HFFc6 (cell line): ENCODE measurements at regions not wholly inside any gene's neighbourhood (a gene's known extent, or its start where the extent isn't known, plus 50 kb on each side); places are given as distances from the start of the nearest gene placed in this dataset.
"Not testable (repeated sequence)": the region's sequence is repeated elsewhere in the genome, so short reads cannot be mapped to it uniquely, and the experiment has no call there.

ENCODE experiments used
- DNase-seq: peaks from one replicate; pipeline ENCODE4 v3.0.0-alpha.2; 2018
- H3K27ac Mint-ChIP-seq: 2 replicates; pipeline ENCODE4 v1.8.0; 2020; ENCODE audit warnings: mild to moderate bottlenecking, mixed read lengths
- H3K27me3 Mint-ChIP-seq: 2 replicates; pipeline ENCODE4 v1.8.0; 2021; ENCODE audit warnings: mild to moderate bottlenecking, moderate library complexity, mixed read lengths; ENCODE audit not compliant: insufficient read depth
- H3K36me3 Mint-ChIP-seq: 2 replicates; pipeline ENCODE4 v1.8.0; 2021; ENCODE audit warnings: low read depth, mixed read lengths
- H3K4me1 Mint-ChIP-seq: 2 replicates; pipeline ENCODE4 v1.8.0; 2020; ENCODE audit warnings: low read depth, mixed read lengths
- H3K4me3 Mint-ChIP-seq: 2 replicates; pipeline ENCODE4 v1.8.0; 2020; ENCODE audit warnings: mild to moderate bottlenecking, moderate library complexity, mixed read lengths
- H3K9me3 Mint-ChIP-seq: 2 replicates; pipeline ENCODE4 v1.8.0; 2020; ENCODE audit warnings: mild to moderate bottlenecking, mixed read lengths
- TF ChIP-seq, protein P1 (sequence below): fragments of 200-600 bp; sonication (generic); IDR thresholded peaks from 2 replicates; pipeline ENCODE4 v1.5.0; 2021; ENCODE audit warnings: antibody characterized with exemption, mild to moderate bottlenecking

DNA sequence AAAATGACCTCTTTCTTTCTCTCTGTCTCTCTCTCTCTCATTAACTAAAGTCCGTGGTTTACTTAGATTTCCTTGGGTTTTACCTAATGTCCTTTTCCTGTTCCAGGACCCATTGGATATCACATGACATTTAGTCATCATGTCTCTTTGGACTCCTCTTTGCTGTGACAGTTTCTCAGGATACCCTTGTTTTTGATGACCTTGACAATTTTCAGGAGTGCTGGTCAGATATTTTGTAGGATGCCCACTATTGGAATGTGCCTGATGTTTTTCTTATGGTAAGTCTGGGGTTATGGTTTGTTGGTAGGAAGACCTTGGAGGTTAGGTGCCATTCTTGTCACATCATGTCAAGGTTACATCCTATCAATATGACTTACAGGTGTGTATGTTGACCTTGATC is 199.2 kb upstream of the HTR1E start:
- no peak overlapping the region for H3K4me3 Mint-ChIP-seq
- H3K27ac Mint-ChIP-seq: no peak overlapping the region
- H3K27me3 Mint-ChIP-seq: no peaks in the 10 kb centered on the region
- peaks cover 31% of the 10 kb centered on the region for H3K9me3 Mint-ChIP-seq
- TF ChIP-seq, protein P1, sequence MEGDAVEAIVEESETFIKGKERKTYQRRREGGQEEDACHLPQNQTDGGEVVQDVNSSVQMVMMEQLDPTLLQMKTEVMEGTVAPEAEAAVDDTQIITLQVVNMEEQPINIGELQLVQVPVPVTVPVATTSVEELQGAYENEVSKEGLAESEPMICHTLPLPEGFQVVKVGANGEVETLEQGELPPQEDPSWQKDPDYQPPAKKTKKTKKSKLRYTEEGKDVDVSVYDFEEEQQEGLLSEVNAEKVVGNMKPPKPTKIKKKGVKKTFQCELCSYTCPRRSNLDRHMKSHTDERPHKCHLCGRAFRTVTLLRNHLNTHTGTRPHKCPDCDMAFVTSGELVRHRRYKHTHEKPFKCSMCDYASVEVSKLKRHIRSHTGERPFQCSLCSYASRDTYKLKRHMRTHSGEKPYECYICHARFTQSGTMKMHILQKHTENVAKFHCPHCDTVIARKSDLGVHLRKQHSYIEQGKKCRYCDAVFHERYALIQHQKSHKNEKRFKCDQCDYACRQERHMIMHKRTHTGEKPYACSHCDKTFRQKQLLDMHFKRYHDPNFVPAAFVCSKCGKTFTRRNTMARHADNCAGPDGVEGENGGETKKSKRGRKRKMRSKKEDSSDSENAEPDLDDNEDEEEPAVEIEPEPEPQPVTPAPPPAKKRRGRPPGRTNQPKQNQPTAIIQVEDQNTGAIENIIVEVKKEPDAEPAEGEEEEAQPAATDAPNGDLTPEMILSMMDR: no peak
- no peaks in the 10 kb centered on the region for H3K36me3 Mint-ChIP-seq
- H3K4me1 Mint-ChIP-seq: no peaks in the 10 kb centered on the region
- DNase-seq: no peak

DNA sequence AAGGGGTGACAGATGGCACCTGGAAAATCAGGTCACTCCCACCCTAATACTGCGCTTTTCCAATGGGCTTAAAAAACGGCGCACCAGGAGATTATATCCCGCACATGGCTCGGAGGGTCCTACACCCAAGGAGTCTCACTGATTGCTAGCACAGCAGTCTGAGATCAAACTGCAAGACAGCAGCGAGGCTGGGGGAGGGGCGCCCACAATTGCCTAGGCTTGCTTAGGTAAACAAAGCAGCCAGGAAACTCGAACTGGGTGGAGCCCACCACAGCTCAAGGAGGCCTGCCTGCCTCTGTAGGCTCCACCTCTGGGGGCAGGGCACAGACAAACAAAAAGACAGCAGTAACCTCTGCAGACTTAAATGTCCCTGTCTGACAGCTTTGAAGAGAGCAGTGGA is 205.7 kb upstream of the HTR1E start:
- H3K27me3 Mint-ChIP-seq, H3K4me1 Mint-ChIP-seq, H3K4me3 Mint-ChIP-seq, H3K36me3 Mint-ChIP-seq, H3K27ac Mint-ChIP-seq, DNase-seq: not testable (repeated sequence)
- H3K9me3 Mint-ChIP-seq: peaks cover 50% of the 10 kb centered on the region

DNA sequence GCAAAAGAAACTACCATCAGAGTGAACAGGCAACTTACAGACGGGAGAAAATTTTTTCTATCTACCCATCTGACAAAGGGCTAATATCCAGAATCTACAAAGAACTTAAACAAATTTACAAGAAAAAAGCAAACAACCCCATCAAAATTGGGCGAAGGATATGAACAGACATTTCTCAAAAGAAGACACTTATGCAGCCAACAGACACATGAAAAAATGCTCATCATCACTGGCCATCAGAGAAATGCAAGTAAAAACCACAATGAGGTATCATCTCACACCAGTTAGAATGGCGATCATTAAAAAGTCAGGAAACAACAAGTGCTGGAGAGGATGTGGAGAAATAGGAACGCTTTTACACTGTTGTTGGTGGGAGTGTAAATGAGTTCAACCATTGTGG is 206.6 kb upstream of the HTR1E start:
- H3K9me3 Mint-ChIP-seq: peaks cover 53% of the 10 kb centered on the region
- not testable (repeated sequence) for H3K4me1 Mint-ChIP-seq, DNase-seq, H3K27me3 Mint-ChIP-seq, H3K4me3 Mint-ChIP-seq, H3K27ac Mint-ChIP-seq, H3K36me3 Mint-ChIP-seq

DNA sequence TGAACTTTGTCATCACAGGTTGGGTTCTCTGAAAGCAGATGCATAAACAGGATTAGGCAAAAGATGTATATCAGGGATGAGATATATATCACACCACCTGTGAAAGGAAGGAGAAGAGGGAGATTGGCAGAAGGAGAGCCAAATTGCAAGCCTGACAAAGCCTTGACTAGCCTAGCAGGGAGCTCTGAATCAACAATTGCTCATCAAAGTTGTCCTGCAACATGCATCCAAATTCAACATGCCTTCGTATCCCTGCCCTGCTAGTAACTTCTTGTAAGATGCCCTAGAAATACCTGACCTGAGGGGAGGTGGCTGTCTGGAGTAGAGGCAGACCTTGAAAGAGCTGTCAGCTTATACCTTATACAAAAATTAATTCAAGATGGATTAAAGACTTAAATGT is 207.1 kb upstream of the HTR1E start:
- Mint-ChIP-seq H3K36me3 (no peaks in the 10 kb centered on the region), H3K27me3 (no peaks in the 10 kb centered on the region)

DNA sequence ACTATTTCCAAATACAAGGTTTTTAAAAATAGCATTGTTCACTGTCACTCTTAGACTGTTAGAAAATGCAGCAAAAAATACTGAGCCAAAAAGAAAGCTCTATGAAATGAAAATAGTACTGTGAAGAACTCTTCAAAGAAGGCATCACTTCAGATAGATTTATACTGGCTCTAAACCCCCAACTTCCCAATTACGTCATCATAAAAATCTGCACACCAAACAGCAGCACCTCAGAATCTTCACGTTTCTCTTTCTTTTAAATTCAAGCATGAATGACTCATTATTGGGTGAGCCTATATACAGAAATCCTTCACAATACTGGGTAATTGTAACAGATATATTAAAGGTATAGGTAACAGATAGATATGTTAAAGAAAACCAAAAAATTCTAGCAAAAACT is 208.4 kb upstream of the HTR1E start:
- Mint-ChIP-seq H3K36me3 (no peaks in the 10 kb centered on the region), H3K4me1 (no peaks in the 10 kb centered on the region), H3K4me3 (no peak overlapping the region), H3K27me3 (no peaks in the 10 kb centered on the region), H3K27ac (no peak overlapping the region), H3K9me3 (peaks cover 69% of the 10 kb centered on the region)
- no peak for DNase-seq
- TF ChIP-seq, protein P1: no peak

More for the DNA sequence above, 207.1 kb upstream of the HTR1E start:
- H3K27ac Mint-ChIP-seq: no peak overlapping the region
- H3K4me1 Mint-ChIP-seq: no peaks in the 10 kb centered on the region
- H3K4me3 Mint-ChIP-seq: no peak overlapping the region
- TF ChIP-seq, protein P1: no peak
- no peak for DNase-seq
- H3K9me3 Mint-ChIP-seq: peaks cover 59% of the 10 kb centered on the region

DNA sequence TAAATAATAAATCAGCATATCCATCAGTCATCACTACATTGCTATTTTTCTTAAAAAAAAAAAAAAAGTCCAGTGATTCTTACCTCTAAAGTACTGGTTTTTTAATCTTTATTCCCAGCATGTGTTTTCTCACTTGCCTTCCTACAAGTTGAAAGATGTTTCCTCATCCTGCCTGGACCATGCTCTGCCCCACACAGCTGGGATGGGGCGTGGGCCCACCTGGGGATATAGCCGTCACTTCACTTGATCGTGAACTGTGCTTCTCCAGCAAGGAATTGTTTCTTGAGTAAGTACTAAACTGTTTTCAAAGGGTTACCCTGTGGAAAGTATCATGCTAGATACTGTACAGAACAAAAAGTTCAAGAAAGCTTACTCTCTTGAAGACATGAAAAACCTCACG is 212.6 kb upstream of the HTR1E start:
- no peaks in the 10 kb centered on the region for H3K27me3 Mint-ChIP-seq
- H3K27ac Mint-ChIP-seq: no peak overlapping the region
- no peak for DNase-seq
- TF ChIP-seq, protein P1: no peak
- H3K4me3 Mint-ChIP-seq: no peak overlapping the region
- no peaks in the 10 kb centered on the region for H3K36me3 Mint-ChIP-seq
- H3K9me3 Mint-ChIP-seq: peaks cover 63% of the 10 kb centered on the region
- H3K4me1 Mint-ChIP-seq: no peaks in the 10 kb centered on the region

DNA sequence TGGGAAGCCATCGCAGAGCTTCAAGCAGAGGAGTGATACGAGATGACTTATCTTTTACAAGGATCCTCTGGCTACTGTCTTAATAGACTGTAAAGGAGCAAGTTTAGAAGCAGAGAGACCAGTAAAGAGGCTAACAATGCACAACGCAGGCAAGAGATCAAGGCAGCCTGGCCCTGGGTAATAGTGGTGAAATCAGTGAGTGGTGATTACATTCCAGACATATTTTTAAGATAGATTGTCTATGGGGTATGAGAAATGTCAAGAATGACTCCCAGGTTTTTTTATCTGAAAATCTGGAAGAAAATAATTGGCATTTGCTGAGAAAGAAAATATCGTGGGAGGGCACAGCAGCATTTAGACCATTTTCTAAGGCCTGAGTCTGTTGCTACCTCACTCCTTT is 213.6 kb upstream of the HTR1E start:
- Mint-ChIP-seq H3K36me3 (no peaks in the 10 kb centered on the region), H3K9me3 (peaks cover 64% of the 10 kb centered on the region), H3K4me1 (no peaks in the 10 kb centered on the region), H3K27me3 (no peaks in the 10 kb centered on the region), H3K27ac (no peak overlapping the region), H3K4me3 (no peak overlapping the region)
- TF ChIP-seq, protein P1: no peak
- DNase-seq: no peak
